NCI-H524 treated with DMSO at 0.1 percent for 48 hours (cell line): ENCODE measurements at regions not wholly inside any gene's neighbourhood (a gene's known extent, or its start where the extent isn't known, plus 50 kb on each side); places are given as distances from the start of the nearest gene placed in this dataset.
"Not testable (repeated sequence)": the region's sequence is repeated elsewhere in the genome, so short reads cannot be mapped to it uniquely, and the experiment has no call there.

Experiments used
- DNase-seq: peaks from one replicate; lab custom pipeline; 2025; lab: John Stamatoyannopoulos, UW

- no peak for DNase-seq
Measured at GRCh38 chr11:22920939-22921565, 60.8 kb upstream of the CCDC179 start.

- DNase-seq: no peak
Measured at GRCh38 chr11:22922672-22923071, 62.4 kb upstream of the CCDC179 start.

- DNase-seq: no peak
Measured at GRCh38 chr11:22923561-22923960, 63.3 kb upstream of the CCDC179 start.

GRCh38 chr11:22926341-22926740 is 66.1 kb upstream of the CCDC179 start:
- DNase-seq: no peak

- DNase-seq: no peak
Measured at GRCh38 chr11:22927793-22928192, 67.5 kb upstream of the CCDC179 start.

GRCh38 chr11:22928207-22928917 is 68.1 kb upstream of the CCDC179 start:
- no peak for DNase-seq

GRCh38 chr11:22930816-22931594 is 70.7 kb upstream of the CCDC179 start:
- no peak for DNase-seq

GRCh38 chr11:22938691-22939090 is 78.4 kb upstream of the CCDC179 start:
- DNase-seq: no peak

GRCh38 chr11:22941544-22941943 is 81.3 kb upstream of the CCDC179 start:
- not testable (repeated sequence) for DNase-seq

- DNase-seq: no peak
Measured at GRCh38 chr11:22957786-22958185, 97.5 kb upstream of the CCDC179 start.

GRCh38 chr11:22974251-22974650 is 114.0 kb upstream of the CCDC179 start:
- DNase-seq: no peak

GRCh38 chr11:22976146-22976545 is 115.9 kb upstream of the CCDC179 start:
- no peak for DNase-seq

- no peak for DNase-seq
Measured at GRCh38 chr11:22982903-22983302, 122.6 kb upstream of the CCDC179 start.

GRCh38 chr11:22984045-22984444 is 123.8 kb upstream of the CCDC179 start:
- no peak for DNase-seq

- DNase-seq: no peak
Measured at GRCh38 chr11:22989371-22989770, 129.1 kb upstream of the CCDC179 start.

- DNase-seq: no peak
Measured at GRCh38 chr11:22991196-22991595, 130.9 kb upstream of the CCDC179 start.

GRCh38 chr11:23006730-23007129 is 146.5 kb upstream of the CCDC179 start:
- DNase-seq: no peak

GRCh38 chr11:23010790-23011335 is 150.6 kb upstream of the CCDC179 start:
- DNase-seq: no peak

- DNase-seq: no peak
Measured at GRCh38 chr11:23012930-23013329, 152.7 kb upstream of the CCDC179 start.

- DNase-seq: no peak
Measured at GRCh38 chr11:23013509-23013908, 153.2 kb upstream of the CCDC179 start.

- no peak for DNase-seq
Measured at GRCh38 chr11:23021287-23021863, 161.1 kb upstream of the CCDC179 start.

GRCh38 chr11:23022854-23023253 is 162.6 kb upstream of the CCDC179 start:
- no peak for DNase-seq
